K562 (cell line): ENCODE measurements at regions not wholly inside any gene's neighbourhood (a gene's known extent, or its start where the extent isn't known, plus 50 kb on each side); places are given as distances from the start of the nearest gene placed in this dataset.

Experiments used
- ATAC-seq: fragments of 200-7000 bp; cut with Tn5 transposase; 3 replicates; pipeline ENCODE4 v1.9.1; 2020; ENCODE audit warnings: moderate library complexity
- BruUV-seq: library from RNA; stranded (reverse); fragments of 400-500 nt; replicated peaks from 2 replicates; lab custom pipeline; 2021; lab: Mats Ljungman, UMichigan
- CTCF ChIA-PET: fragments of 300-600 bp; formaldehyde crosslinking; extraction: SDS; loops from one replicate; lab custom pipeline; 2021; ENCODE audit warnings: low intra/inter-chr PET ratio; lab: Yijun Ruan, JAX
- POLR2A ChIA-PET: fragments of 300-600, 350-650 bp; sonication (Branson Sonifier 250); formaldehyde crosslinking; extraction: SDS; loops from one replicate; lab custom pipeline; 2021; ENCODE audit warnings: antibody characterized with exemption, inconsistent platforms; lab: Yijun Ruan, JAX
- DNase-seq, 4 experiments: peaks; one replicate each; pipeline versions ENCODE4 v3.0.0 to v3.0.0-alpha.2; 2011 to 2018; ENCODE audit warnings: low spot score in 3 of 4, mixed read lengths in 3 of 4; ENCODE audit errors: extremely low read depth in 1 of 4
- FAIRE-seq: peaks from 2 replicates; lab custom pipeline; 2011; peaks lifted over from hg19 to GRCh38; lab: Jason Lieb, UNC
- H2AFZ ChIP-seq: 2 replicates; pipeline ENCODE4 v1.6.0; 2011; ENCODE audit warnings: low read depth, low read length, control low read depth, inconsistent platforms
- H3K27ac ChIP-seq: fragments of 200-600 bp; 3 replicates; pipeline ENCODE4 v1.8.0; 2011; ENCODE audit warnings: low read depth, mild to moderate bottlenecking, control low read depth, inconsistent platforms, low read length, moderate library complexity, mixed read lengths; ENCODE audit errors: extremely low read depth
- H3K27me3 ChIP-seq, 2 experiments: fragments of 300-600 bp in 1 of 2; 2 replicates in 1 of 2; 3 replicates in 1 of 2; pipeline versions ENCODE4 v1.6.0 to v1.8.0; 2011; ENCODE audit warnings: inconsistent platforms in 2 of 2, low read length in 2 of 2, mild to moderate bottlenecking in 1 of 2, mixed read lengths in 1 of 2, moderate library complexity in 1 of 2; ENCODE audit not compliant: control insufficient read depth in 2 of 2, insufficient read depth in 2 of 2
- H3K36me3 ChIP-seq: fragments of 300-600 bp; 3 replicates; pipeline ENCODE4 v1.8.0; 2011; ENCODE audit warnings: mild to moderate bottlenecking, low read length, inconsistent platforms; ENCODE audit not compliant: control insufficient read depth, insufficient read depth
- H3K4me1 ChIP-seq, 2 experiments: fragments of 200-600 bp in 1 of 2; replicated peaks in 1 of 2; 2 replicates in 1 of 2; 3 replicates in 1 of 2; pipeline versions ENCODE4 v1.5.1 to v1.8.0; 2011; ENCODE audit warnings: inconsistent platforms in 2 of 2, low read length in 2 of 2, mild to moderate bottlenecking in 1 of 2, mixed read lengths in 1 of 2, moderate library complexity in 1 of 2; ENCODE audit not compliant: control insufficient read depth in 2 of 2, insufficient read depth in 2 of 2
- H3K4me2 ChIP-seq: 2 replicates; pipeline ENCODE4 v1.6.1; 2011; ENCODE audit warnings: low read length, control low read depth, inconsistent platforms, mixed read lengths; ENCODE audit not compliant: insufficient read depth
- H3K4me3 ChIP-seq: fragments of 200-600 bp; sonication (generic), shearing (Covaris generic); 2 replicates; pipeline ENCODE4 v1.5.1; 2016; ENCODE audit warnings: control low read depth, inconsistent platforms
- H3K79me2 ChIP-seq: fragments of 200-600 bp; 3 replicates; pipeline ENCODE4 v1.8.0; 2011; ENCODE audit warnings: low read length, inconsistent platforms; ENCODE audit not compliant: control insufficient read depth, insufficient read depth
- H3K9ac ChIP-seq, 2 experiments: 2 replicates each; pipeline versions ENCODE4 v1.6.0 to v1.6.1; 2011; ENCODE audit warnings: low read depth in 2 of 2, low read length in 2 of 2, control low read depth in 1 of 2, inconsistent platforms in 1 of 2, mild to moderate bottlenecking in 1 of 2, mixed read lengths in 1 of 2; ENCODE audit not compliant: insufficient read depth in 1 of 2
- H3K9me1 ChIP-seq: one replicate; pipeline ENCODE4 v1.6.0; 2011; ENCODE audit warnings: inconsistent platforms, mild to moderate bottlenecking, low read length, moderate library complexity; ENCODE audit not compliant: control insufficient read depth, insufficient read depth
- H3K9me3 ChIP-seq: replicated peaks from 2 replicates; pipeline ENCODE4 v1.5.1; 2011; ENCODE audit warnings: low read depth, low read length, inconsistent platforms; ENCODE audit not compliant: control insufficient read depth, insufficient read depth
- H4K20me1 ChIP-seq: replicated peaks from 2 replicates; pipeline ENCODE4 v1.6.1; 2011; ENCODE audit warnings: low read length, inconsistent platforms, mixed read lengths; ENCODE audit not compliant: control insufficient read depth, insufficient read depth
- ELF4 ChIP-seq: fragments of 450-650 bp; formaldehyde crosslinking; IDR thresholded peaks from 2 replicates; pipeline ENCODE4 v1.4.0; 2022; ENCODE audit warnings: missing genetic modification characterization
- GABPA ChIP-seq: fragments of 200-800 bp; sonication (Bioruptor generic); conservative IDR thresholded peaks from 2 replicates; pipeline ENCODE4 v1.6.1; 2016; ENCODE audit warnings: low read depth, missing genetic modification characterization, missing compliant biosample characterization
- IRF9 ChIP-seq: fragments of 450-650 bp; IDR thresholded peaks from 2 replicates; pipeline ENCODE4 v1.6.1; 2016; ENCODE audit warnings: missing biosample characterization, missing genetic modification characterization
- LARP7 ChIP-seq: fragments of 450-650 bp; IDR thresholded peaks from 2 replicates; pipeline ENCODE4 v1.6.1; 2016
- MAZ ChIP-seq, 2 experiments: fragments of 450-650 bp in 1 of 2; sonication (generic) in 1 of 2; formaldehyde crosslinking; IDR thresholded peaks in 1 of 2; conservative IDR thresholded peaks in 1 of 2; 2 replicates each; pipeline versions ENCODE4 v1.4.0 to v1.5.0; 2020; ENCODE audit warnings: mild to moderate bottlenecking in 1 of 2, missing genetic modification reagents in 1 of 2
- MXI1 ChIP-seq: IDR thresholded peaks from 2 replicates; pipeline ENCODE4 v1.6.1; 2011; ENCODE audit warnings: low read depth, mild to moderate bottlenecking, improper control_type of control experiment, low read length
- SMARCB1 ChIP-seq: IDR thresholded peaks from 2 replicates; pipeline ENCODE4 v1.6.1; 2011; ENCODE audit warnings: improper control_type of control experiment, low read depth; ENCODE audit not compliant: insufficient read length
- SP1 ChIP-seq: sonication (generic); formaldehyde crosslinking; IDR thresholded peaks from 2 replicates; pipeline ENCODE4 v1.8.1; 2022; ENCODE audit warnings: mild to moderate bottlenecking, missing genetic modification reagents
- SREBF1 ChIP-seq: fragments of 150-350 bp; IDR thresholded peaks from 2 replicates; pipeline ENCODE4 v1.6.1; 2014; ENCODE audit warnings: antibody characterized with exemption, low read depth, low read length, borderline replicate concordance
- SRSF3 ChIP-seq: fragments of 200-400 bp; formaldehyde crosslinking; IDR thresholded peaks from 2 replicates; pipeline ENCODE4 v1.6.1; 2016; ENCODE audit warnings: mild to moderate bottlenecking, low read length, moderate library complexity; ENCODE audit not compliant: insufficient read depth
- ZEB2 ChIP-seq: fragments of 450-650 bp; IDR thresholded peaks from 2 replicates; pipeline ENCODE4 v1.6.1; 2016
- WGBS: fragments of 100-300 bp; shearing (Covaris generic); methylation state at CpG from one replicate; pipeline ENCODE4 v1.1.6; 2016; ENCODE audit warnings: low coverage, mixed read lengths; ENCODE audit not compliant: insufficient coverage; ENCODE audit errors: missing lambda C conversion rate; 5-methylcytosine and 5-hydroxymethylcytosine counted together
- in situ Hi-C: fragments of 300-500 bp; cut with MboI; formaldehyde crosslinking; loops from 4 replicates; pipeline ENCODE4 v1.15.0; 2018; ENCODE audit warnings: inconsistent platforms, mixed read lengths
- intact Hi-C: fragments of 100-400 bp; cut with micrococcal nuclease; formaldehyde crosslinking; loops from 2 replicates; pipeline ENCODE4 v1.14.2; 2022
- TF ChIP-seq, protein P1 (sequence below): sonication (generic); formaldehyde crosslinking; IDR thresholded peaks from 2 replicates; pipeline ENCODE4 v1.8.0; 2023; ENCODE audit warnings: mild to moderate bottlenecking, missing genetic modification reagents
- TF ChIP-seq, protein P2 (sequence below): fragments of 450-650 bp; IDR thresholded peaks from 2 replicates; pipeline ENCODE4 v1.6.1; 2016
- TF ChIP-seq, protein P3 (sequence below): fragments of 200-400 bp; formaldehyde crosslinking; IDR thresholded peaks from 2 replicates; pipeline ENCODE4 v1.6.1; 2017; ENCODE audit warnings: mild to moderate bottlenecking, low read depth, low read length, moderate library complexity

GRCh38 chr16:73209190-73209589 is 161.3 kb upstream of the ZFHX3 start:
- FAIRE-seq, result no peak
- Histone ChIP-seq H3K4me2 (no peak overlapping the region), H3K9me1 (no peaks in the 10 kb centered on the region), H3K9me3 (no peaks in the 10 kb centered on the region), H3K4me1 (no peaks in the 10 kb centered on the region), H3K9ac (no peak overlapping the region), H3K27me3 (no peaks in the 10 kb centered on the region), H4K20me1 (0 out of 2 replicates have a peak, but pooled peaks cover 2% of the 10 kb centered on the region), H3K4me3 (no peak overlapping the region), H3K79me2 (no peaks in the 10 kb centered on the region), H3K27ac (no peak overlapping the region), H2AFZ (no peak overlapping the region), H3K36me3 (no peaks in the 10 kb centered on the region)
- TF ChIP-seq MAZ (CRISPR knock-in tag; conservative IDR thresholded peaks at IDR 0.05 in 1 of 2, IDR thresholded peaks at IDR 0.05 in 1 of 2), result no peak
- no peak for TF ChIP-seq ZEB2
- TF ChIP-seq LARP7, result no peak
- TF ChIP-seq, protein P1, sequence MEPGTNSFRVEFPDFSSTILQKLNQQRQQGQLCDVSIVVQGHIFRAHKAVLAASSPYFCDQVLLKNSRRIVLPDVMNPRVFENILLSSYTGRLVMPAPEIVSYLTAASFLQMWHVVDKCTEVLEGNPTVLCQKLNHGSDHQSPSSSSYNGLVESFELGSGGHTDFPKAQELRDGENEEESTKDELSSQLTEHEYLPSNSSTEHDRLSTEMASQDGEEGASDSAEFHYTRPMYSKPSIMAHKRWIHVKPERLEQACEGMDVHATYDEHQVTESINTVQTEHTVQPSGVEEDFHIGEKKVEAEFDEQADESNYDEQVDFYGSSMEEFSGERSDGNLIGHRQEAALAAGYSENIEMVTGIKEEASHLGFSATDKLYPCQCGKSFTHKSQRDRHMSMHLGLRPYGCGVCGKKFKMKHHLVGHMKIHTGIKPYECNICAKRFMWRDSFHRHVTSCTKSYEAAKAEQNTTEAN (CRISPR knock-in tag), result no peak
- no peak for TF ChIP-seq IRF9
- TF ChIP-seq SRSF3, result no peak
- no peak for TF ChIP-seq GABPA (tag)
- no peak for TF ChIP-seq SP1 (CRISPR knock-in tag)
- no peak for TF ChIP-seq ELF4
- TF ChIP-seq, protein P2, sequence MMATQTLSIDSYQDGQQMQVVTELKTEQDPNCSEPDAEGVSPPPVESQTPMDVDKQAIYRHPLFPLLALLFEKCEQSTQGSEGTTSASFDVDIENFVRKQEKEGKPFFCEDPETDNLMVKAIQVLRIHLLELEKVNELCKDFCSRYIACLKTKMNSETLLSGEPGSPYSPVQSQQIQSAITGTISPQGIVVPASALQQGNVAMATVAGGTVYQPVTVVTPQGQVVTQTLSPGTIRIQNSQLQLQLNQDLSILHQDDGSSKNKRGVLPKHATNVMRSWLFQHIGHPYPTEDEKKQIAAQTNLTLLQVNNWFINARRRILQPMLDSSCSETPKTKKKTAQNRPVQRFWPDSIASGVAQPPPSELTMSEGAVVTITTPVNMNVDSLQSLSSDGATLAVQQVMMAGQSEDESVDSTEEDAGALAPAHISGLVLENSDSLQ, result no peak
- no peak for TF ChIP-seq SMARCB1
- no peak for TF ChIP-seq SREBF1
- no peak for TF ChIP-seq MXI1
- TF ChIP-seq, protein P3, sequence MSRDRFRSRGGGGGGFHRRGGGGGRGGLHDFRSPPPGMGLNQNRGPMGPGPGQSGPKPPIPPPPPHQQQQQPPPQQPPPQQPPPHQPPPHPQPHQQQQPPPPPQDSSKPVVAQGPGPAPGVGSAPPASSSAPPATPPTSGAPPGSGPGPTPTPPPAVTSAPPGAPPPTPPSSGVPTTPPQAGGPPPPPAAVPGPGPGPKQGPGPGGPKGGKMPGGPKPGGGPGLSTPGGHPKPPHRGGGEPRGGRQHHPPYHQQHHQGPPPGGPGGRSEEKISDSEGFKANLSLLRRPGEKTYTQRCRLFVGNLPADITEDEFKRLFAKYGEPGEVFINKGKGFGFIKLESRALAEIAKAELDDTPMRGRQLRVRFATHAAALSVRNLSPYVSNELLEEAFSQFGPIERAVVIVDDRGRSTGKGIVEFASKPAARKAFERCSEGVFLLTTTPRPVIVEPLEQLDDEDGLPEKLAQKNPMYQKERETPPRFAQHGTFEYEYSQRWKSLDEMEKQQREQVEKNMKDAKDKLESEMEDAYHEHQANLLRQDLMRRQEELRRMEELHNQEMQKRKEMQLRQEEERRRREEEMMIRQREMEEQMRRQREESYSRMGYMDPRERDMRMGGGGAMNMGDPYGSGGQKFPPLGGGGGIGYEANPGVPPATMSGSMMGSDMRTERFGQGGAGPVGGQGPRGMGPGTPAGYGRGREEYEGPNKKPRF, result no peak
- DNase-seq, result no peak
- BruUV-seq, result no TSS peak
- ATAC-seq, result no peak
- 0% methylated on average over 2 of the region's 2 CpGs for WGBS
- CTCF ChIA-PET, result no interaction called here
- in situ Hi-C loops (no loop called here), intact Hi-C loops (no loop called here)
- POLR2A ChIA-PET, result no interaction called here
